ENCODE measurements at regions not wholly inside any gene's neighbourhood (a gene's known extent, or its start where the extent isn't known, plus 50 kb on each side); places are given as distances from the start of the nearest gene placed in this dataset.

GRCh38 chr2:78416625-78417300 lies 608.7 kb upstream of the REG3G start:
- no peak for TF ChIP-seq NR2F2 (IDR thresholded peaks at IDR 0.05)
- TF ChIP-seq EGR1 (IDR thresholded peaks at IDR 0.05; ENCODE audit: low read depth in 2 of 2) = no peak
- TF ChIP-seq ZBTB33 (IDR thresholded peaks at IDR 0.05) = no peak
- TF ChIP-seq CTCF (IDR thresholded peaks at IDR 0.05; ENCODE audit: low read depth, low read length, missing input control) = no peak
- no peak for TF ChIP-seq YY1 (IDR thresholded peaks at IDR 0.05)
- no peak for TF ChIP-seq RAD21 (IDR thresholded peaks at IDR 0.05)
- TF ChIP-seq JUND (IDR thresholded peaks at IDR 0.05) = no peak
- no peak for TF ChIP-seq TAF1 (conservative IDR thresholded peaks at IDR 0.05)
- no peak for TF ChIP-seq REST (IDR thresholded peaks at IDR 0.05)
